GM19099 (cell line): ENCODE measurements at regions not wholly inside any gene's neighbourhood (a gene's known extent, or its start where the extent isn't known, plus 50 kb on each side); places are given as distances from the start of the nearest gene placed in this dataset.

ENCODE experiments used
- POLR2A ChIP-seq: IDR thresholded peaks from 3 replicates; pipeline ENCODE4 v1.6.1; 2011; ENCODE audit warnings: low read depth; ENCODE audit not compliant: insufficient read length; ENCODE audit errors: extremely low read depth

- TF ChIP-seq POLR2A = no peak
Measured at GRCh38 chr13:82905071-82905470, 977.2 kb downstream of the SLITRK1 start.

- no peak for TF ChIP-seq POLR2A
Measured at GRCh38 chr13:82900453-82900852, 981.8 kb downstream of the SLITRK1 start.

- no peak for TF ChIP-seq POLR2A
Measured at GRCh38 chr13:82898586-82898985, 983.7 kb downstream of the SLITRK1 start.

- no peak for TF ChIP-seq POLR2A
Measured at GRCh38 chr13:82879921-82880320, 1002.4 kb downstream of the SLITRK1 start.

- TF ChIP-seq POLR2A = no peak
Measured at GRCh38 chr13:82878536-82878935, 1003.7 kb downstream of the SLITRK1 start.

- no peak for TF ChIP-seq POLR2A
Measured at GRCh38 chr13:82867284-82867683, 1015.0 kb downstream of the SLITRK1 start.

- TF ChIP-seq POLR2A = no peak
Measured at GRCh38 chr13:82850644-82851043, 1031.6 kb downstream of the SLITRK1 start.

GRCh38 chr13:82848766-82849165 is 1033.5 kb downstream of the SLITRK1 start:
- no peak for TF ChIP-seq POLR2A

GRCh38 chr13:82847595-82847994 is 1034.7 kb downstream of the SLITRK1 start:
- no peak for TF ChIP-seq POLR2A

- no peak for TF ChIP-seq POLR2A
Measured at GRCh38 chr13:82833923-82834322, 1048.4 kb downstream of the SLITRK1 start.

- TF ChIP-seq POLR2A = no peak
Measured at GRCh38 chr13:82829040-82829439, 1053.2 kb downstream of the SLITRK1 start.

- TF ChIP-seq POLR2A = no peak
Measured at GRCh38 chr13:82827724-82828123, 1054.5 kb downstream of the SLITRK1 start.

- TF ChIP-seq POLR2A = no peak
Measured at GRCh38 chr13:82822935-82823334, 1059.3 kb downstream of the SLITRK1 start.

- no peak for TF ChIP-seq POLR2A
Measured at GRCh38 chr13:82817133-82817532, 1065.1 kb downstream of the SLITRK1 start.

GRCh38 chr13:82815791-82816190 is 1066.5 kb downstream of the SLITRK1 start:
- no peak for TF ChIP-seq POLR2A

- no peak for TF ChIP-seq POLR2A
Measured at GRCh38 chr13:82803341-82803740, 1078.9 kb downstream of the SLITRK1 start.

GRCh38 chr13:82802528-82802927 is 1079.7 kb downstream of the SLITRK1 start:
- TF ChIP-seq POLR2A = no peak
